ENCODE measurements at regions not wholly inside any gene's neighbourhood (a gene's known extent, or its start where the extent isn't known, plus 50 kb on each side); places are given as distances from the start of the nearest gene placed in this dataset.

DNA sequence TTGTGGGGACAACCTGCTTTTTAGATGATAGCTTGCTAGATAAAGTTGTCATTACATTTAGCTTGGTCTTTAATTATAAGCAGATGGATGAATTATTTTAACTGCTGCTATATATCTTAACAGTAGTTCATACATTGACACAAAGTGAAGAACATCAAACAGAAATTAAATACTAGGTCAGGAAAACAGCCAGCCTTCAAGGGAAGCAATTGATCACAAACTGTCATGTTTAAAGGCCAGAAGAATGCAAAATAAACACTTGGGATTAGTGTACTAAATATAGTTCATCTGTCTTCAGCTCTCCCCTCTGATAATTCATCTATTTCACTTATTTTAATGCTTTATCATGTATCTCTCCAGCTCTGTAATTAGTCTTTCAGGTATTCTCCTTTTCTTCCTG is 225.1 kb upstream of the FERMT1 start:
- intact Hi-C loops (cut with micrococcal nuclease), result no loop called here
- Mint-ChIP-seq H3K4me1 (no peaks in the 10 kb centered on the region), H3K4me3 (no peak overlapping the region), H3K36me3 (no peaks in the 10 kb centered on the region), H3K9me3 (peaks cover 0 to 3% (median 0%) of the 10 kb centered on the region in 7 donors), H3K27me3 (ENCODE audit: low read depth in 3 of 3) (peaks cover 0 to 2% (median 0%) of the 10 kb centered on the region in 3 donors), H3K27ac (no peak overlapping the region)
- no peak overlapping the region for H3K4me2 ChIP-seq (replicated peaks; ENCODE audit: extremely low read depth, low read length, poor library complexity, severe bottlenecking)
- H3K9me3 ChIP-seq (replicated peaks in 1 of 2; ENCODE audit: control insufficient read depth in 1 of 2, insufficient read depth in 1 of 2, low read length in 2 of 2), result no peaks in the 10 kb centered on the region
- no peak for DNase-seq
- H3K36me3 ChIP-seq (replicated peaks in 1 of 2; ENCODE audit: control insufficient read depth in 1 of 2, insufficient read depth in 2 of 2, low read length in 2 of 2), result no peaks in the 10 kb centered on the region
- H3K9ac ChIP-seq (ENCODE audit: insufficient read depth, low read length, poor library complexity, severe bottlenecking), result no peak overlapping the region
- no peaks in the 10 kb centered on the region for H3K79me2 ChIP-seq (ENCODE audit: insufficient read depth, low read length)
- H3K4me1 ChIP-seq (ENCODE audit: control insufficient read depth in 1 of 2, insufficient read depth in 2 of 2, low read length in 2 of 2), result no peaks in the 10 kb centered on the region
- no peak overlapping the region for H3K4me3 ChIP-seq (replicated peaks in 1 of 3; ENCODE audit: low read depth in 2 of 3, low read length in 3 of 3)
- no peaks in the 10 kb centered on the region for H4K20me1 ChIP-seq (ENCODE audit: insufficient read depth, low read length)
- H2AFZ ChIP-seq (ENCODE audit: insufficient read depth, low read depth, low read length, poor library complexity, severe bottlenecking), result no peak overlapping the region
- TF ChIP-seq, protein P1, sequence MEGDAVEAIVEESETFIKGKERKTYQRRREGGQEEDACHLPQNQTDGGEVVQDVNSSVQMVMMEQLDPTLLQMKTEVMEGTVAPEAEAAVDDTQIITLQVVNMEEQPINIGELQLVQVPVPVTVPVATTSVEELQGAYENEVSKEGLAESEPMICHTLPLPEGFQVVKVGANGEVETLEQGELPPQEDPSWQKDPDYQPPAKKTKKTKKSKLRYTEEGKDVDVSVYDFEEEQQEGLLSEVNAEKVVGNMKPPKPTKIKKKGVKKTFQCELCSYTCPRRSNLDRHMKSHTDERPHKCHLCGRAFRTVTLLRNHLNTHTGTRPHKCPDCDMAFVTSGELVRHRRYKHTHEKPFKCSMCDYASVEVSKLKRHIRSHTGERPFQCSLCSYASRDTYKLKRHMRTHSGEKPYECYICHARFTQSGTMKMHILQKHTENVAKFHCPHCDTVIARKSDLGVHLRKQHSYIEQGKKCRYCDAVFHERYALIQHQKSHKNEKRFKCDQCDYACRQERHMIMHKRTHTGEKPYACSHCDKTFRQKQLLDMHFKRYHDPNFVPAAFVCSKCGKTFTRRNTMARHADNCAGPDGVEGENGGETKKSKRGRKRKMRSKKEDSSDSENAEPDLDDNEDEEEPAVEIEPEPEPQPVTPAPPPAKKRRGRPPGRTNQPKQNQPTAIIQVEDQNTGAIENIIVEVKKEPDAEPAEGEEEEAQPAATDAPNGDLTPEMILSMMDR (IDR thresholded peaks at IDR 0.05), result no peak
- H3K27me3 ChIP-seq (ENCODE audit: control insufficient read depth in 2 of 2, insufficient read depth in 2 of 2, low read length in 2 of 2), result no peaks in the 10 kb centered on the region
- no peak overlapping the region for H3K27ac ChIP-seq (ENCODE audit: low read depth in 1 of 2, low read length in 2 of 2)

DNA sequence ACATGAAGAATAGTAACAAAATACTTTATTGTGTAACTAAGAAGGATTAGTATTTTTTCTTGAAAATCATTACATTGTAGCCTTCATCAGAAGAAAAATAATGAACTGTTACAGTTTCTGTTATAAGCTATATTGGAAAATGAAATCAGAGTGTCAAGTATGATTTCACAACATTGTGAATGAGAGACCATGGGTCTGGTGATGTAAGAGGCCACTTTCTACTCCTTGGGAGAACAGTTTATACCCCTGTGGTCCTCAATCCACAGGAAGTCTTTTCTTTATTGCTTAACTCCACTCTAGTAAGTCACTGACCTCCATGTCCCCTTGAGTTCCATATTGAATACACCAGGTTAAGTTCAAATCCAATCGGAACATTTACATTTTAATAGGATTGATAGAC is 218.7 kb upstream of the FERMT1 start:
- Histone ChIP-seq H3K9me3 (replicated peaks in 1 of 2; ENCODE audit: control insufficient read depth in 1 of 2, insufficient read depth in 1 of 2, low read length in 2 of 2) (no peaks in the 10 kb centered on the region), H3K4me1 (ENCODE audit: control insufficient read depth in 1 of 2, insufficient read depth in 2 of 2, low read length in 2 of 2) (no peaks in the 10 kb centered on the region), H2AFZ (ENCODE audit: insufficient read depth, low read depth, low read length, poor library complexity, severe bottlenecking) (no peak overlapping the region), H3K79me2 (ENCODE audit: insufficient read depth, low read length) (no peaks in the 10 kb centered on the region), H3K27me3 (ENCODE audit: control insufficient read depth in 2 of 2, insufficient read depth in 2 of 2, low read length in 2 of 2) (no peaks in the 10 kb centered on the region), H3K36me3 (replicated peaks in 1 of 2; ENCODE audit: control insufficient read depth in 1 of 2, insufficient read depth in 2 of 2, low read length in 2 of 2) (no peaks in the 10 kb centered on the region), H3K27ac (ENCODE audit: low read depth in 1 of 2, low read length in 2 of 2) (no peak overlapping the region), H4K20me1 (ENCODE audit: insufficient read depth, low read length) (no peaks in the 10 kb centered on the region), H3K4me2 (replicated peaks; ENCODE audit: extremely low read depth, low read length, poor library complexity, severe bottlenecking) (no peak overlapping the region), H3K9ac (ENCODE audit: insufficient read depth, low read length, poor library complexity, severe bottlenecking) (no peak overlapping the region), H3K4me3 (replicated peaks in 1 of 3; ENCODE audit: low read depth in 2 of 3, low read length in 3 of 3) (no peak overlapping the region)
- Mint-ChIP-seq H3K9me3 (peaks cover 0 to 3% (median 0%) of the 10 kb centered on the region in 7 donors), H3K36me3 (no peaks in the 10 kb centered on the region), H3K27me3 (ENCODE audit: low read depth in 3 of 3) (peaks cover 0 to 2% (median 1%) of the 10 kb centered on the region in 3 donors), H3K4me3 (no peak overlapping the region), H3K27ac (no peak overlapping the region), H3K4me1 (no peaks in the 10 kb centered on the region)
- no CpG with 5 or more reads among the region's 1 CpG for WGBS (ENCODE audit: insufficient coverage)
- no peak for DNase-seq
- TF ChIP-seq, protein P1 (IDR thresholded peaks at IDR 0.05), result no peak
- intact Hi-C loops (cut with micrococcal nuclease), result no loop called here

Measured in CD14-positive monocyte (primary cell).